GM12892 (cell line): ENCODE measurements at regions not wholly inside any gene's neighbourhood (a gene's known extent, or its start where the extent isn't known, plus 50 kb on each side); places are given as distances from the start of the nearest gene placed in this dataset.

Experiments used
- POLR2A ChIP-seq: IDR thresholded peaks from 2 replicates; pipeline ENCODE4 v1.6.1; 2011; ENCODE audit warnings: low read depth, low read length, control low read depth
- POLR2AphosphoS5 ChIP-seq: IDR thresholded peaks from 2 replicates; pipeline ENCODE4 v1.6.1; 2011; ENCODE audit warnings: low read depth, low read length, control low read depth
- TAF1 ChIP-seq: IDR thresholded peaks from 2 replicates; pipeline ENCODE4 v1.6.1; 2011; ENCODE audit warnings: low read depth, mild to moderate bottlenecking, control low read depth, low read length, borderline replicate concordance

DNA sequence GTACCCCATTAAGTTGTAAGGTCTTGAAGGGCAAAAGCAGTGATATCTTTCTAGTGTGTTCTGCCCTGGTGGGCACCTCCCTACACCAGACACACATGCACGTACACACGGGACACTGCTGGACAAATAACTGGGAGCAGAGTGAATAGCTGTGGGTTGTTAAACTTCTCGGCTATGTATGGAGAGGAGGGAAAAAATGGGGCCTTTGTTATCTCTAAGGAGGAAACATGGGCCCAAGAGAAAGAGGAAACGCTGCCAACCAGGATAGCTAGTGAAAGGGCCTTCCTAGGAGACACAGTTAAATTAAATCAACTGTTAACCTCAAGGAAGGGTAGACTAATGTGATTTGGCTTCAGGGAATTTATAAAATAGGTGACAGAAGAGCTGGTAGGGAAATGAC is 169.7 kb downstream of the MYLK4 start:
- no peak for TF ChIP-seq POLR2AphosphoS5
- TF ChIP-seq TAF1: no peak
- no peak for TF ChIP-seq POLR2A
